NCI-H345 (cell line): ENCODE measurements at regions not wholly inside any gene's neighbourhood (a gene's known extent, or its start where the extent isn't known, plus 50 kb on each side); places are given as distances from the start of the nearest gene placed in this dataset.
A peak's percentile ranks its signal among the peaks of the same experiment; 100 is the strongest.
"Not testable (repeated sequence)": the region's sequence is repeated elsewhere in the genome, so short reads cannot be mapped to it uniquely, and the experiment has no call there.

Experiments used
- DNase-seq: peaks from one replicate; lab custom pipeline; 2025; lab: John Stamatoyannopoulos, UW

GRCh38 chr4:38514465-38515146 lies 149.4 kb upstream of the KLF3 start:
- peak; percentile 2 for DNase-seq

- no peak for DNase-seq
These were observed 147.8 kb upstream of the KLF3 start for GRCh38 chr4:38516190-38516589.

GRCh38 chr4:38519666-38520065 lies 144.3 kb upstream of the KLF3 start:
- no peak for DNase-seq

- no peak for DNase-seq
These were observed 140.9 kb upstream of the KLF3 start for GRCh38 chr4:38523054-38523453.

GRCh38 chr4:38523524-38524448 lies 140.2 kb upstream of the KLF3 start:
- no peak for DNase-seq

- no peak for DNase-seq
These were observed 137.6 kb upstream of the KLF3 start for GRCh38 chr4:38526412-38526811.

GRCh38 chr4:38529189-38530115 lies 134.5 kb upstream of the KLF3 start:
- peak; percentile 65 for DNase-seq

- DNase-seq = no peak
These were observed 133.5 kb upstream of the KLF3 start for GRCh38 chr4:38530486-38530885.

- peak; percentile 51 for DNase-seq
These were observed 132.8 kb upstream of the KLF3 start for GRCh38 chr4:38531141-38531727.

GRCh38 chr4:38532908-38533499 lies 131.0 kb upstream of the KLF3 start:
- no peak for DNase-seq

- no peak for DNase-seq
These were observed 129.5 kb upstream of the KLF3 start for GRCh38 chr4:38534344-38535045.

- DNase-seq = not testable (repeated sequence)
These were observed 128.9 kb upstream of the KLF3 start for GRCh38 chr4:38535071-38535470.

GRCh38 chr4:38535717-38536116 lies 128.3 kb upstream of the KLF3 start:
- no peak for DNase-seq

- DNase-seq = no peak
These were observed 127.3 kb upstream of the KLF3 start for GRCh38 chr4:38536716-38537115.

- DNase-seq = no peak
These were observed 126.3 kb upstream of the KLF3 start for GRCh38 chr4:38537666-38538065.

- no peak for DNase-seq
These were observed 125.5 kb upstream of the KLF3 start for GRCh38 chr4:38538517-38538916.

GRCh38 chr4:38539501-38539900 lies 124.5 kb upstream of the KLF3 start:
- no peak for DNase-seq

- no peak for DNase-seq
These were observed 116.9 kb upstream of the KLF3 start for GRCh38 chr4:38547052-38547451.

- no peak for DNase-seq
These were observed 115.7 kb upstream of the KLF3 start for GRCh38 chr4:38548256-38548655.

- no peak for DNase-seq
These were observed 104.6 kb upstream of the KLF3 start for GRCh38 chr4:38559374-38559773.

- DNase-seq = no peak
These were observed 103.7 kb upstream of the KLF3 start for GRCh38 chr4:38560340-38560739.
